ENCODE measurements at regions not wholly inside any gene's neighbourhood (a gene's known extent, or its start where the extent isn't known, plus 50 kb on each side); places are given as distances from the start of the nearest gene placed in this dataset.

GRCh38 chr10:78402591-78402990 lies 368.9 kb downstream of the RPS24 start:
- DNase-seq = no peak

GRCh38 chr10:78403781-78404180 lies 370.1 kb downstream of the RPS24 start:
- no peak for DNase-seq

- no peak for DNase-seq
These were observed 370.6 kb downstream of the RPS24 start for GRCh38 chr10:78404296-78404695.

GRCh38 chr10:78405231-78405630 lies 371.6 kb downstream of the RPS24 start:
- no peak for DNase-seq

- no peak for DNase-seq
These were observed 372.1 kb downstream of the RPS24 start for GRCh38 chr10:78405736-78406135.

GRCh38 chr10:78406648-78407008 lies 373.0 kb downstream of the RPS24 start:
- no peak for DNase-seq

GRCh38 chr10:78407009-78407711 lies 373.5 kb downstream of the RPS24 start:
- no peak for DNase-seq

- DNase-seq = no peak
These were observed 374.3 kb downstream of the RPS24 start for GRCh38 chr10:78407966-78408365.

- DNase-seq = peak; percentile 69
These were observed 375.2 kb downstream of the RPS24 start for GRCh38 chr10:78408671-78409472.

- no peak for DNase-seq
These were observed 376.6 kb downstream of the RPS24 start for GRCh38 chr10:78410046-78410965.

- DNase-seq = no peak
These were observed 378.1 kb downstream of the RPS24 start for GRCh38 chr10:78411716-78412115.

- no peak for DNase-seq
These were observed 378.9 kb downstream of the RPS24 start for GRCh38 chr10:78412605-78413004.

GRCh38 chr10:78413076-78414055 lies 379.7 kb downstream of the RPS24 start:
- DNase-seq = peak; percentile 42

- DNase-seq = no peak
These were observed 380.7 kb downstream of the RPS24 start for GRCh38 chr10:78414380-78414779.

- no peak for DNase-seq
These were observed 381.4 kb downstream of the RPS24 start for GRCh38 chr10:78415111-78415510.

- DNase-seq = no peak
These were observed 382.7 kb downstream of the RPS24 start for GRCh38 chr10:78416031-78417011.

- no peak for DNase-seq
These were observed 384.0 kb downstream of the RPS24 start for GRCh38 chr10:78417425-78418370.

- DNase-seq = no peak
These were observed 386.0 kb downstream of the RPS24 start for GRCh38 chr10:78419481-78420265.
